AG04450 (cell line): ENCODE measurements at regions not wholly inside any gene's neighbourhood (a gene's known extent, or its start where the extent isn't known, plus 50 kb on each side); places are given as distances from the start of the nearest gene placed in this dataset.
"Not testable (repeated sequence)": the region's sequence is repeated elsewhere in the genome, so short reads cannot be mapped to it uniquely, and the experiment has no call there.

Source experiments
- CTCF ChIA-PET: fragments of 300-600, 350-600 bp; formaldehyde crosslinking; extraction: SDS; loops from one replicate; lab custom pipeline; 2022; ENCODE audit warnings: antibody characterized with exemption, inconsistent platforms; lab: Charles Lee
- POLR2A ChIA-PET: fragments of 350-600 bp; formaldehyde crosslinking; extraction: SDS; loops from one replicate; lab custom pipeline; 2021; ENCODE audit warnings: antibody characterized with exemption, inconsistent platforms; lab: Yijun Ruan, JAX
- DNase-seq: peaks from one replicate; pipeline ENCODE4 v3.0.0-alpha.2; 2011; ENCODE audit warnings: low read depth, low spot score
- H3K27ac ChIP-seq: one replicate; pipeline ENCODE4 v1.5.1; 2012; ENCODE audit warnings: low read depth, low read length, control low read depth
- H3K27me3 ChIP-seq: one replicate; pipeline ENCODE4 v1.6.0; 2012; ENCODE audit warnings: low read length; ENCODE audit not compliant: control insufficient read depth, insufficient read depth
- H3K4me3 ChIP-seq: 2 replicates; pipeline ENCODE4 v1.5.1; 2011; ENCODE audit warnings: mild to moderate bottlenecking, low read depth, low read length, control low read depth
- H3K9me3 ChIP-seq: 2 replicates; pipeline ENCODE4 v1.5.1; 2012; ENCODE audit warnings: low read length; ENCODE audit not compliant: control insufficient read depth, insufficient read depth
- CTCF ChIP-seq: IDR thresholded peaks from 2 replicates; pipeline ENCODE4 v1.5.1; 2011; ENCODE audit warnings: low read depth, low read length, control low read depth, inconsistent platforms

GRCh38 chr6:80425089-80425823 lies 318.8 kb downstream of the BCKDHB start:
- CTCF ChIA-PET: interaction anchor here (0.6 to 1.8 kb wide), 6 partner anchors 14 to 211 kb away, joined by 3 to 4 read pairs (median 3); no protein-coding TSS in a partner anchor
- peak overlapping the region; percentile 34 for H3K27ac ChIP-seq
- H3K27me3 ChIP-seq: no peaks in the 10 kb centered on the region
- no peak overlapping the region for H3K4me3 ChIP-seq
- peak; percentile 95 for DNase-seq
- POLR2A ChIA-PET: interaction anchor here (0.7 to 1.9 kb wide), 6 partner anchors 13 to 479 kb away, joined by 3 to 11 read pairs (median 4); no protein-coding TSS in a partner anchor
- TF ChIP-seq CTCF: peak; percentile 22; the same call in 1 of the 2 replicates
- peaks cover 15% of the 10 kb centered on the region; the same call in 1 of the 2 replicates for H3K9me3 ChIP-seq

- no peak overlapping the region for H3K27ac ChIP-seq
- POLR2A ChIA-PET: no interaction called here
- TF ChIP-seq CTCF: no peak
- H3K4me3 ChIP-seq: no peak overlapping the region
- peaks cover 5% of the 10 kb centered on the region; the same call in 1 of the 2 replicates for H3K9me3 ChIP-seq
- no peaks in the 10 kb centered on the region for H3K27me3 ChIP-seq
- CTCF ChIA-PET: interaction anchor here (0.6 kb wide), 1 partner anchor 13 kb away, joined by 3 read pairs; no protein-coding TSS in a partner anchor
- DNase-seq: no peak
These were observed 305.0 kb downstream of the BCKDHB start for GRCh38 chr6:80411486-80411885.

GRCh38 chr6:80407976-80408375 lies 301.5 kb downstream of the BCKDHB start:
- DNase-seq, CTCF ChIA-PET, POLR2A ChIA-PET: not testable (repeated sequence)

GRCh38 chr6:80404889-80405288 lies 298.4 kb downstream of the BCKDHB start:
- Histone ChIP-seq H3K27me3 (no peaks in the 10 kb centered on the region), H3K27ac (no peak overlapping the region), H3K4me3 (no peak overlapping the region), H3K9me3 (no peaks in the 10 kb centered on the region)
- ChIA-PET CTCF (no interaction called here), POLR2A (no interaction called here)
- TF ChIP-seq CTCF: no peak
- no peak for DNase-seq

More at GRCh38 chr6:80407976-80408375, 301.5 kb downstream of the BCKDHB start:
- H3K4me3 ChIP-seq, H3K27me3 ChIP-seq, H3K27ac ChIP-seq, H3K9me3 ChIP-seq: not testable (repeated sequence)

GRCh38 chr6:80403365-80403764 lies 296.9 kb downstream of the BCKDHB start:
- ChIA-PET CTCF (no interaction called here), POLR2A (no interaction called here)
- no peak overlapping the region for H3K4me3 ChIP-seq
- no peak for DNase-seq
- no peak for TF ChIP-seq CTCF
- H3K27me3 ChIP-seq: no peaks in the 10 kb centered on the region
- no peak overlapping the region for H3K27ac ChIP-seq
- H3K9me3 ChIP-seq: no peaks in the 10 kb centered on the region
